Peyer's patch (tissue), 4 donors: ENCODE measurements at regions not wholly inside any gene's neighbourhood (a gene's known extent, or its start where the extent isn't known, plus 50 kb on each side); places are given as distances from the start of the nearest gene placed in this dataset.

Experiments used
- DNase-seq, 3 donors: peaks; one replicate each; pipeline ENCODE4 v3.0.0-alpha.2; 2017 to 2019
- H3K27ac ChIP-seq, 4 donors: fragments of 200-600 bp; sonication (generic); one replicate each; pipeline ENCODE4 v1.5.1; 2016 to 2019
- H3K27me3 ChIP-seq, 2 donors: fragments of 200-600 bp; sonication (generic); one replicate each; pipeline ENCODE4 v1.5.1; 2019
- H3K36me3 ChIP-seq, 3 donors: fragments of 200-600 bp; sonication (generic); one replicate each; pipeline ENCODE4 v1.5.1; 2016 to 2019
- H3K4me1 ChIP-seq, 4 donors: fragments of 200-600 bp; sonication (generic); one replicate each; pipeline ENCODE4 v1.5.1; 2016 to 2019
- H3K4me3 ChIP-seq, 4 donors: fragments of 200-600 bp; sonication (generic); 1 replicate in 3 of 4; 2 replicates in 1 of 4; pipeline ENCODE4 v1.5.1; 2016 to 2019; ENCODE audit warnings: mild to moderate bottlenecking in 1 of 4
- H3K9me3 ChIP-seq, 4 donors: fragments of 200-600 bp; sonication (generic); one replicate each; pipeline ENCODE4 v1.5.1; 2016 to 2019; ENCODE audit warnings: mild to moderate bottlenecking in 1 of 4
- CTCF ChIP-seq, 6 experiments: fragments of 450-650 bp in 4 of 6; fragments of 200-600 bp in 2 of 6; sonication (generic) in 1 of 6; IDR thresholded peaks; one replicate each; pipeline ENCODE4 v1.5.1; 2017 to 2019; ENCODE audit warnings: antibody characterized with exemption in 6 of 6, mild to moderate bottlenecking in 3 of 6, moderate library complexity in 1 of 6
- POLR2A ChIP-seq, 2 donors: fragments of 450-650 bp; IDR thresholded peaks; one replicate each; pipeline ENCODE4 v1.5.1; 2017; ENCODE audit warnings: antibody characterized with exemption in 2 of 2, mild to moderate bottlenecking in 2 of 2, moderate library complexity in 2 of 2

DNA sequence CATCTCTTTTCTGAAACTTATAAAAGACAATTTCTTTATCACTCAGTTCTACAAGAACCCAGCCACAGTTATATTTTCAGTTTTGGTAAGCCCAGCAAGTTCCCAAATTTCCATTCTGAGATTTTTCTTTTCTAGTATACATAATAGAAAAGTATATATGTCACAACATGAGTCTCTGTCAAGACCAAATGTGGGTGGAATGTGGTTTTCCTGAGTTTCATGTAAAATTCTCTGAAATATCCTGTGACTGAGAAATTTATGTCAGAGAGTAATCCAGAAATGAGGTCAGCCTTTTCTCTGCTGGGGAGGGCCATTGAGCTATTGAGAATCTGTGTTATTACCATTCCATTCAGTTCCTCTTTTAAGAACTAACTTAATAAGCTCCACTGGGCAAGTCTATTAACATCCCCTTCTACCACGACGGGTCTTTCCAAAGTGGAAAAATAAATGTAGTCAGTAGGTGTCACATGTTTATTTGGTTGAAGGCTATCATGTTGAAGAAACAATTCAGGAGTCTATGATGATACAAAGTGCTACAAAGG, 100.7 kb upstream of the HMGN3 start:
- H3K36me3 ChIP-seq, result no peaks in the 10 kb centered on the region
- H3K27ac ChIP-seq, result no peak overlapping the region
- H3K9me3 ChIP-seq, result no peaks in the 10 kb centered on the region
- no peak for DNase-seq
- TF ChIP-seq CTCF (IDR thresholded peaks at IDR 0.05) (no peak), POLR2A (IDR thresholded peaks at IDR 0.05) (no peak)
- no peak overlapping the region for H3K4me3 ChIP-seq
- no peaks in the 10 kb centered on the region for H3K4me1 ChIP-seq
- H3K27me3 ChIP-seq, result no peaks in the 10 kb centered on the region

- no peaks in the 10 kb centered on the region for H3K4me1 ChIP-seq
- H3K27me3 ChIP-seq, result no peaks in the 10 kb centered on the region
- no peaks in the 10 kb centered on the region for H3K9me3 ChIP-seq
- TF ChIP-seq POLR2A (IDR thresholded peaks at IDR 0.05) (no peak), CTCF (IDR thresholded peaks at IDR 0.05) (no peak)
- H3K27ac ChIP-seq, result no peak overlapping the region
- no peak overlapping the region for H3K4me3 ChIP-seq
- H3K36me3 ChIP-seq, result no peaks in the 10 kb centered on the region
- DNase-seq, result no peak
Measured at GRCh38 chr6:79334674-79335073, 100.2 kb upstream of the HMGN3 start.

DNA sequence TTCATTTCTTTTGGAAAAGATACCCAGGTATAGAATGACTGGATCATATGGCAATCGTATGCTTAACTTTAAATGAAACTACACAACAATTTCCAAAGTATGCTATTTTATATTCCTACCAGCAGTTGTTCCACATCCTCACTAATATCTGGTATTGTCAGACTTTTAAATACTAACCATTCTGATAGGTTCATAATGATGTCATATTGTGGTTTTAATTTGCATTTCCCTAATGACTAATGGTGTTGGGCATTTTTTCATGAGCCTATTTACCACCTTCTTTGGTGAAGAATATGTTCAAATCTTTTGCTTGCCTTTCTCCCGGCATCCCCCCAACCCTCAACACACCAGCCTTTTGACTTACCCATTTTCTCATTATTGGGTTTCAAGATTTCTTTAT, 96.2 kb upstream of the HMGN3 start:
- no peaks in the 10 kb centered on the region for H3K9me3 ChIP-seq
- no peaks in the 10 kb centered on the region for H3K36me3 ChIP-seq
- H3K4me1 ChIP-seq, result no peaks in the 10 kb centered on the region
- no peak overlapping the region for H3K27ac ChIP-seq
- TF ChIP-seq POLR2A (IDR thresholded peaks at IDR 0.05) (no peak), CTCF (IDR thresholded peaks at IDR 0.05) (no peak)
- no peak for DNase-seq
- H3K4me3 ChIP-seq, result no peak overlapping the region
- no peaks in the 10 kb centered on the region for H3K27me3 ChIP-seq

DNA sequence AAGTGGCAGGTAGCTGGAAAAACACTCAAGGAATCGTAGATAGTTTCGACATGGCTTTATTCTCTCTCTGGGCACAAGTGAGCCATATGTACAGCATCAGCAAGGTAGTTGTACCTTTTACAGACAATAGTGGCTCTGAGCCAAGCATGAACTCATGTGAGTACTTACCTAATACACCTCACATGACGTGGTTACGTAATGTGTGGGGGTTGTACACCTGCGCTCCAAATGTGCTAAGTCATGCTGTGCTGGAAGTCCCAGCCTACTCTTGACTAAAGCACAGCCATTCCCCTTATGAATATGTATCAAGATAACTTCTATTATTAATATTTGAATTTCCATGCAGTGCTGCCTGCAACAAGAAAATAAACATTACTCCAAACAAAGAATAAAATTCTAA, 78.8 kb upstream of the HMGN3 start:
- Histone ChIP-seq H3K36me3 (no peaks in the 10 kb centered on the region), H3K9me3 (no peaks in the 10 kb centered on the region), H3K27ac (no peak overlapping the region), H3K27me3 (no peaks in the 10 kb centered on the region), H3K4me3 (no peak overlapping the region), H3K4me1 (no peaks in the 10 kb centered on the region)
- no peak for TF ChIP-seq POLR2A (IDR thresholded peaks at IDR 0.05)
- no peak for TF ChIP-seq CTCF (IDR thresholded peaks at IDR 0.05)
- DNase-seq, result no peak

- Histone ChIP-seq H3K27me3 (no peaks in the 10 kb centered on the region), H3K9me3 (no peaks in the 10 kb centered on the region), H3K4me3 (no peak overlapping the region), H3K4me1 (no peaks in the 10 kb centered on the region), H3K27ac (no peak overlapping the region), H3K36me3 (no peaks in the 10 kb centered on the region)
- no peak for TF ChIP-seq CTCF (IDR thresholded peaks at IDR 0.05)
- no peak for TF ChIP-seq POLR2A (IDR thresholded peaks at IDR 0.05)
- DNase-seq, result no peak
Measured at GRCh38 chr6:79307321-79308036, 73.0 kb upstream of the HMGN3 start.
